Thoracic aorta (tissue), 2 donors: ENCODE measurements at regions not wholly inside any gene's neighbourhood (a gene's known extent, or its start where the extent isn't known, plus 50 kb on each side); places are given as distances from the start of the nearest gene placed in this dataset.

Source experiments
- ATAC-seq: fragments of 150-250 bp; one replicate; pipeline ENCODE4 v1.8.0; 2017; ENCODE audit warnings: low read depth; ENCODE audit not compliant: insufficient number of reproducible peaks, low FRiP score
- DNase-seq: peaks from one replicate; pipeline ENCODE4 v3.0.0-alpha.2; 2020; ENCODE audit warnings: low spot score
- H3K27ac ChIP-seq, 2 donors: fragments of 200-600 bp; sonication (generic); 1 replicate in 1 of 2; 2 replicates in 1 of 2; pipeline ENCODE4 v1.5.1; 2016; ENCODE audit warnings: mild to moderate bottlenecking in 2 of 2, moderate library complexity in 2 of 2
- H3K27me3 ChIP-seq: fragments of 200-600 bp; sonication (generic); replicated peaks from 2 replicates; pipeline ENCODE4 v1.6.0; 2016; ENCODE audit warnings: mild to moderate bottlenecking; ENCODE audit not compliant: insufficient read depth
- H3K36me3 ChIP-seq: fragments of 200-600 bp; sonication (generic); one replicate; pipeline ENCODE4 v1.5.1; 2016
- H3K4me1 ChIP-seq, 2 donors: fragments of 200-600 bp; sonication (generic); 1 replicate in 1 of 2; 2 replicates in 1 of 2; pipeline versions ENCODE4 v1.5.1 to v1.6.0; 2016; ENCODE audit warnings: low read depth in 2 of 2, mild to moderate bottlenecking in 1 of 2; ENCODE audit not compliant: control insufficient read depth in 1 of 2
- H3K4me3 ChIP-seq: fragments of 200-600 bp; sonication (generic); 2 replicates; pipeline ENCODE4 v1.5.1; 2016; ENCODE audit warnings: mild to moderate bottlenecking
- H3K9me3 ChIP-seq: fragments of 200-600 bp; sonication (generic); 2 replicates; pipeline ENCODE4 v1.5.1; 2016
- CTCF ChIP-seq: fragments of 200-600 bp; sonication (generic); IDR thresholded peaks from one replicate; pipeline ENCODE4 v1.5.1; 2019; ENCODE audit warnings: antibody characterized with exemption

GRCh38 chr15:81785679-81786078 lies 260.1 kb downstream of the MEX3B start:
- no peak overlapping the region for H3K27ac ChIP-seq
- no peak overlapping the region for H3K4me3 ChIP-seq
- DNase-seq (no peak), ATAC-seq (no peak)
- H3K9me3 ChIP-seq, result no peaks in the 10 kb centered on the region
- H3K27me3 ChIP-seq, result no peaks in the 10 kb centered on the region
- H3K4me1 ChIP-seq, result no peaks in the 10 kb centered on the region
- TF ChIP-seq CTCF, result no peak
- no peaks in the 10 kb centered on the region for H3K36me3 ChIP-seq

- DNase-seq, result no peak
- H3K9me3 ChIP-seq, result no peaks in the 10 kb centered on the region
Measured at GRCh38 chr15:81785181-81785580, 260.6 kb downstream of the MEX3B start.

GRCh38 chr15:81784751-81785150 lies 261.1 kb downstream of the MEX3B start:
- Histone ChIP-seq H3K36me3 (no peaks in the 10 kb centered on the region), H3K9me3 (no peaks in the 10 kb centered on the region), H3K27ac (no peak overlapping the region), H3K27me3 (no peaks in the 10 kb centered on the region), H3K4me3 (no peak overlapping the region), H3K4me1 (no peaks in the 10 kb centered on the region)
- no peak for DNase-seq
- TF ChIP-seq CTCF, result no peak
- ATAC-seq, result no peak

More at GRCh38 chr15:81785181-81785580, 260.6 kb downstream of the MEX3B start:
- Histone ChIP-seq H3K27ac (no peak overlapping the region), H3K4me3 (no peak overlapping the region), H3K27me3 (no peaks in the 10 kb centered on the region), H3K36me3 (no peaks in the 10 kb centered on the region), H3K4me1 (no peaks in the 10 kb centered on the region)
- ATAC-seq, result no peak
- TF ChIP-seq CTCF, result no peak

- Histone ChIP-seq H3K4me3 (no peak overlapping the region), H3K4me1 (no peaks in the 10 kb centered on the region), H3K27me3 (no peaks in the 10 kb centered on the region), H3K27ac (no peak overlapping the region), H3K36me3 (no peaks in the 10 kb centered on the region), H3K9me3 (no peaks in the 10 kb centered on the region)
- DNase-seq, result no peak
- no peak for ATAC-seq
- no peak for TF ChIP-seq CTCF
Measured at GRCh38 chr15:81783586-81783985, 262.2 kb downstream of the MEX3B start.

GRCh38 chr15:81783076-81783475 lies 262.7 kb downstream of the MEX3B start:
- no peaks in the 10 kb centered on the region for H3K27me3 ChIP-seq
- no peak for ATAC-seq
- no peaks in the 10 kb centered on the region for H3K4me1 ChIP-seq
- no peaks in the 10 kb centered on the region for H3K9me3 ChIP-seq
- no peak overlapping the region for H3K27ac ChIP-seq
- no peak overlapping the region for H3K4me3 ChIP-seq
- no peaks in the 10 kb centered on the region for H3K36me3 ChIP-seq
- DNase-seq, result no peak
- no peak for TF ChIP-seq CTCF
